Stimulated activated CD4-positive, alpha-beta T cell treated with anti-CD3 and anti-CD28 coated beads, Interleukin-2, amount 100 ng/mL, for 4 hours (primary cell): ENCODE measurements at regions not wholly inside any gene's neighbourhood (a gene's known extent, or its start where the extent isn't known, plus 50 kb on each side); places are given as distances from the start of the nearest gene placed in this dataset.
"Not testable (repeated sequence)": the region's sequence is repeated elsewhere in the genome, so short reads cannot be mapped to it uniquely, and the experiment has no call there.

Source experiments
- DNase-seq: peaks from one replicate; pipeline ENCODE4 v3.0.0-alpha.2; 2020; ENCODE audit warnings: low read depth

DNA sequence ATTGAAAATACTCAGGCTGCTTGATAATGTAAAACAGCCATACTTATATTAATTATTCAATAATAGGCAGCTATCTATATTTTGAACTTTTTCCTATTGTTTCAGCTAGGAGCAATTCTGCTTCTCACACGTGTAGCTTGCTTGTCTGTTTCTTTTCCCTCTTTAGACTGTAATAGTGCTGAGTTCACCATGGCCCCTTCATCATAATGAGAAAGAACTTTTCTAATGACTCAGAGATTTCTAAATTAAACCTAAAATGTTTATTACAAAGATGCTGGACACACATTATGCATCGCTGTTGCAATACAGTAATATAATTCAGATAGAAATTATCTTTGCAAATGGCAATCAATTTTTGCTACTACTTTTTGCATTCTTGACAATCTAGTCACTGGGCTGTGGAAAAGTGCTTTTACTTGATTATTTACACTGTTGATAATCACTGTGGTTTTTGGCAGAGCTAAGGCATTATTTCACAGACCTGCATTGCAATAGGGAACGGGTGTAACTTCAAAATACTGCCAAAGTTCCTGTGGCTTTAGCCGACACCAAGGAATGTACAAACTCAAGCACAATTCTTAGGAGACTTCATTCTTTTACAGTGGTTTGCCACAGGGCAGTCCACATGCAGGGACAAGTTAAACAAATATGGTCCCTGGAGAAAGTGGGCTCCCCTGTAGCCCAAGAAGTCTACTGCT, 281.0 kb upstream of the TBL1XR1 start:
- no peak for DNase-seq

DNA sequence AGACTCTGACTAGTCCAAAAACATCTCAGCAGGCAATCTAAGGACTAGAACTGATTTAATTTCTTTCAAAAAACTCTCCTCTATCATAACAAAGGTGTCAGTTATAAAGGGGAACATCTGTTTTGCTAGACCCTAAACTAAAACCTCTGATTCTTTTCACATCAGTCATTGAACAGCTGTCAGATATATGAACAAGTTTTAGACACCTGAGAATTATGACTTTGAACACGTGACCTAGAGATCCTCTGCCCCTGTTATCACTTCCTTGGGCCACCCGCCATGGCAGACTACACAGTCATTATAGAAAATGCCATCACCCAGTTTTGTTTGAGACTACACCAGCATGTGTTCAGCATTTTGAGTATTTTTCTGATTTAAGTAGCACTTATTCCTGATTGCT, 282.3 kb upstream of the TBL1XR1 start:
- no peak for DNase-seq

DNA sequence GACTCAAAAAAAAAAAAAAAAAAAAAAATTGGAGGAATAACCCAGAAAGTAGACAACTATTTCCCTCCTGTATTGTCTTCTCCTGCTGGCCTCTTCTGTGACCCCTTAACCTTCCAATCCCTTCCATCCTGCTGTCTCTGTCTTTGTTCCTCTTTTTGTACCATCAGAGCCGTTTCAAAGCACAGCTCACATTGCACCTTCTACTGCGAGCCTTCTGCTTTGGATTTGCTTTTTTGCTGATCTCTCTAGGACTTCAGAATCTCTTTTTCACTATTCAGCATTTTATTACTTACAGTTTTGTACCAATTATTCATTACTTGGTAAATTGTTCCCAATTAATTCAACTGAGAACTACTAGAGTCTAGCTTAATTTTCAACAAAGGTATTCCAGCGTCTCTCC, 284.0 kb upstream of the TBL1XR1 start:
- DNase-seq, result no peak

DNA sequence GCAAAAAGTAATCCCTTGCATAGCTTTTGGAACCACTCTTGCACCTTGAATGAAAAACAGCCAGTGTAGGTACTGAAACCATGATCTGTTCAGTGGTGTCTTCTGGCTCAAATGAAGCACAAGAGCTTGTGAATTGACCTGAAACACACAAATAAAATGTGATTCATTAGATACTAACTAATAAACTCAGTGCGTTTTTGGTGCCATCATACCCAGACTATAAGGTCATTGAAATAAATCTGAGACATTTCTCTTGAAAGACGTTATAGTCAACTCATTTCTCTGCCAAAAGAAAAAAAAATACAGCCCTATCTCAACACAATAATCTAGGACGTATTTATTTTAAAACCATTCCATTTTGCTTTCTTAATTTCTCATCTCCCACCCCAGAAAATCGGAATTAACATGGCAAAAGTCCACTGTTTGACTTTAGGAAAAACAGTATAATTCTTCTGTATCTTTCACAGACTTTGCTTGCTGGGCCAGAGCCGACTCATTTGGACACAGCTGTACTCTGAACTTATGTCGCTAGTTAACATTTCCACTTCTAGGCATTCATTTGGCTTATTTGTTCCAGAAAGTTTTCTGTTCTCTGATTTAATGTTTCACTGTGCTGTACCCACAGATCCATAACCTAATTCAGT, 284.9 kb upstream of the TBL1XR1 start:
- DNase-seq, result no peak

DNA sequence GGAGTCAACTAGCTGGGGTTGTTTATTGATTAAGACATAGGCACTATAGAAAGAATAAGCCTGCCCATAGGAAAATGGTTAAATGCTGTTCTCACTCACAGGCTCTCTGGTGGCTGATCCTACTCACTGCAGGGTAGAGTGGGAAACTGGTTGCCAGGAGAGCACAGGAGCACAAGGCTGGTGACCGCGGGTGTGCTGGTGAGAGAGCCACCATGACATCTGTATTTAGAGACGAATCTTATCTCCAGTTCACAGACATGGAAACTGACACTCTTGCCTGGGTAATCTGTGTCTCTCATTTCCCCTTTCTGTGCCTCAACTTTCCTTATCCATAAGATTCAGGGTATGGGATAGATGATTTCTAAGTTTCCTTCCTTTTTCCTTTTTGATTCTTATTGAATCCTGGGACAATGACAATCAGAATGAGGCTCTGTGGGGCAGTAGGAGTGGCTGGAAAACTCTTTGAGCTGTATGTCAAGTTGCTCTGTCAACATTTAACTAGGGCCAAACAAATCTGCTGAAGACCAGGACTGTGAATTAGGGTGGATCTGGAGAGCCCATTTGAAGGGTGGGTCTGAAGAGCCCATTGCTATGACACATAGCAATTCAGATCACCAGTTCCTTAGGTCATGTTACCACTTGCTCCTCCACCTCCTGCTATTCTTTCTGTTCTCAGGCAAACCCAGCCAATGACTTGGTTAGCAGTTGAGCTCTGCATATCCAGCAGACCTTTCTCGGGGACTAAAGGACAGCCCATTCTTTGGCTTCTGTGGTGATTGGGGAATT, 286.1 kb upstream of the TBL1XR1 start:
- no peak for DNase-seq

DNA sequence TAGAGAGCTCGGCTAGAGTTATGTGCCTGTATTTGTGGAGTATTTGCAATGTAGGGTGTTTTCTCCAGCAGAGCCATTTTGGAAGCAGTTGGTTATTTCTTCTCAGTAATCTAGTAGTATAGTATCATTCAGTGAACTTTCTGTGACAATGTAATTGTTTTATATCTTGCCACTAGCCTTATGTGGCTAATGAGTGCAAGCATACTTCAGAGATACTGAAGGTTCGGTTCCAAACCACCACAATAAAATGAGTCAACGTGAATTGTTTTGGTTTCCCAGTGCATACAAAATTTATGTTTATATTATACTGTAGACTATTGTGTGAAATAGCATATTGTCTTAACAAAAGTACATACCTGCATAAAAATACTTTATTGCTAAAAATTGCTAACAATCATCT, 286.9 kb upstream of the TBL1XR1 start:
- DNase-seq, result no peak

DNA sequence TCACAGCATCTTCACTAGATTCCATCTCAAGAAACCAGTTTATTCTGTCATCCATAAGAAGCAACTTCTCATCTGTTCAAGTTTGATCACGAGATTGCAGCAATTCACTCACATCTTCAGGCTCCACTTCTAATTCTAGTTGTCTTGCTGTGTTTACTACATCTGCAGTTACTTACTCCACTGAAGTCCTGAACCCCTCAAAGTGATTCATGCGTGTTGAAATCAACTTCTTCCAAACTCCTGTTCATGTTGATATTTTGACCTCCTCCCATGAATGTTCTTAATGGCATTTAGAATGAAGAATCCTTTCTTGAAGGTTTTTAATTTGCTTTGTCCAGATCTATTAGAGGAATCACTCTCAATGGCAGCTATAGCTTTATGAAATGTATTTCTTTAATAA, 287.6 kb upstream of the TBL1XR1 start:
- no peak for DNase-seq

DNA sequence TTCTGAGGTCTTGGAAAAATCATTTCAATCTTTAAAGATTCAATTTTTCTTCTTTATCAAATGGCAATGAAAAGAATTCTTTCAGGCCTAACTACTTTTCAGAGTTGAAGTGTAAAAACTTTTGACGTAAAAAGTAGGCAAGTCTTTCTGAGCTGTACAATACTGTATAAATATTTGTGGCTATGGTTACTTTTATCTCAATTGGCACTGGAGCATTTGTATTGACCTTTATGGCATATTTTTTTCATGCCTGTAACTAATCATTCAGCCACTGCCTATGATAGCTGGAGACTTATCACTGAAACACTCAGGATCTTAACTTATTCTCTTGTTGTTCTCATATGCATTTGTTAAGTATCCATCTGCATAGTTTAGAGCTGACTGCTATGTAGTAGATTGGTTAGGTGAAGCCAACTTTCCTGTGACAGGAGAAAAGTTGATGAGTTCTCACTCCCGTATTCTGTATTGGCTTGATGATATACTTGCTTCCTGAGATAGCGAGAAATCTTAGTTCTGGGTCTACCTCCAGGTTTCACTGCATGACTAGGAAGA, 290.4 kb upstream of the TBL1XR1 start:
- DNase-seq, result no peak

DNA sequence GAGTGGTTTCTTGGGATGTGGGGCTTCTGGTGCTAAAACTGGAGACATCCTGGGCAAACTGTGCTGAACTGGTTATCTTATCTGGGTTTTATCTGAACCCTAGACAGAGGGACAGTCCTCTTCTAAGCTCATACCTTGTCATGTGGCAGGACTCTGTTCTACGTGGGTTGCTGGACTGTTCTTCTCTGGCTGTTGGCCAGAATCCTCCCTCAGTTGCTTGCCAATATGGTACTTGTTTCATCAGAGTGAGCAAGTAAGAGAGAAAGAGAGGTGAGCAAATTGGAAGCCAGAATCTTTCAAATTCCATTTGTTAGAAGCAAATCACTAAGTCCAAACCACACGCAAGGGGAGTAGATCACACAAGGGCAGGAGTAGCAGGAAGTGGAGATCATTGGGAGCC, 291.5 kb upstream of the TBL1XR1 start:
- DNase-seq, result no peak

DNA sequence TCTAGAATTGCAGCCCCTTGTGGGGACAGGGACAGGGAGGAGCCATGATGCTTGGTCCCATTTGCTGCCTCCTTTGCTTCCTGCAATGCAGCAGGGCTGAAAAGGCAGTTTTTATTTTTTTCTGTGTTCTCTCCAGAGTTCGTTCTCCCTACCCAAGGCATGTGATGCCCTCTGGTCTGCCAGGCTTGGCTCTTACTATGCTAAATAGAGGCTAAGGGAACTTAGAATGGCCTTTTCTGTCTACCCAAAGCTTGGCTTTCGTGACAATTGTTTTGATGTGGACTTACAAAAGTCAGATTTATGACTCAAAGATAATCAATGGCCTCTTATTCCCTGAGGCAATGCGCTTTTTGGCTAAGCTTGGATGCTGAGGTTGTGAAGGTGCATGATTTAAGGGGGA, 293.3 kb upstream of the TBL1XR1 start:
- DNase-seq, result no peak

DNA sequence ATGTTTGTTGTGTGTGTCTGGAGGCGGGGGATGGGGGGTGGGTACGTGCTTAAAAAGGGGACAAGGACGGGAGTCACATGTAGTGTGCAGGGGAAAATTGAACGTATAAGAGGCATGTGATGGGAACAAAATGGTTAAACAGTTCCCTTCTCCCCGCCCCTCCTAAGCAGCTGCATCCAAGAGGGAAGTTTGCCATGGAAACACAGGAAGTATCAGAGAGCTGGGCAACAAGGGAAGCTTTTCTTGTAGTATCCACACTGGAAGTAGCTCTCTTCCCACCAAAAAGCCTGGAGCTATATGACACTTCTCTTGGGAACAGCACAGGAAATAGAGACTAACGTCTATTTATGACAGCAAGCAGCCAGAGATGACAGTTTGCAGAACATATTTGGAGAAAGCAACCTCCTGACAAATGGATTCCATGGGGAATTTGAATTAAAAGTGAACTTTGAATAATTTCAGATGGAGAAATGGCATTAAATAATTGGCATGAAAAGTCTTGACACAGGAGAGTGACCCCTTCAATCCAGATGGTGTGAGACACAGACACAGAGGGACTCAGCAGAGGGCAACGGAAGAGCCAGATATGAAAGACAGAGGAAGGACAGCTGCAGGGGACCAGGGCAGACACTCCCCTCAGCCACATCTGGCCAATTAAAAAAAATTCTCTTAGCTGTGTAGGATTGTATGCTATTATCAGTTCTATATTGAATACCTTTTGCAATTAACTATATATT, 294.2 kb upstream of the TBL1XR1 start:
- no peak for DNase-seq

DNA sequence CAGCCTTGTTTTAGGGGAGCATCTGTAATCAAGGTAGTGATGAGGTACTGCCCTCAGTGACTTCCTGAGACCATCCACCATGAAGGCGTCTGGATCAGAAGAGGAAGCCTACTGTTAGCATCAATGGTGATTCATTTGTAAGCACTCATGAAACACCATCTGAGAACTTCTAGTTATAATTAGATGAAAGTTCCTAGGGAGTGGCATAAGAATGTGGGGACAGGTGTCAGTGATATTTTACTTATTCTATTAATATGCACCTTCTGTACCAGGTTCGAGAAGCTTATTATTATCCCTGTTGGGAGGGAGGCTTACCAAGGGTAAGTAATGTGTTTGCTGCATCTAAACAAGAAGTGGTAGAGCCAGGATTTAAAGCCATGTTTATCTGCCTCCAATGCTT, 295.8 kb upstream of the TBL1XR1 start:
- no peak for DNase-seq

DNA sequence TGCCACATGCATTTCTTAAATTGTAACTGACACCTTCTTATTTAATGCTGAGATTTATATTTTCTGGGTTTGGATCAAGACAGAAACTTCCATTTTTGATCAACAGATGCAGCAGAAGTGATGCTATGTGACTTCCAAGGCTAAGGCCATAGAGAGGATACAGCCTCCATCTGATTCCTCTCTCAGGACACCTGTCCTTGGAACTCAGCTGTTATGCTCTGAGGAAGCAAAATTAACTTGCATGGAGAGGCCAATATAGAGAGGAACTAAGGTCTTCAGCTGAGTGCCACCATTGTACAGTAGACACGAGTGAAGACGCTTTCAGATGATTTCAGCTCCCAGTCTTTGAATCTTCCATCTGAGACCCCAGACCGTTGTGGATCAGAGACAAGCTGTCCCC, 296.9 kb upstream of the TBL1XR1 start:
- DNase-seq, result no peak

DNA sequence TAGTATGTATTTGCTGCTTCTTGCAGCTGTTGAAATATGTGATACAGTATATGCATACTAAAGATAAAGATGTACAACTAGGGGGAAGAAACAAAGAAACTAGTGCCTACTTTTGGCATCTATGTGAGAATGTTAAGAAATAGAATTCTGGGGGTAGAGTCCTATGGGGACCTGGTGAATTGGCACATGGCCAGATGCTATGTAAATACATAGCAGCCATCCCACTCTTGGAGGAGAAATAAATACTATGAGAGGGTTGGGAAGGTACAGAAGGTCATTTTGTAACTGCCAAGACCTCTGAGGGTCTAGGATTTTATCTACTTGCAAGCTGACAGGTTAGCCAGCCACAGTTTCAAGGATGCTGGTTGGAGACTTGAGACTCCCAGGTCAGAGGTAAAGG, 298.3 kb upstream of the TBL1XR1 start:
- DNase-seq, result no peak

DNA sequence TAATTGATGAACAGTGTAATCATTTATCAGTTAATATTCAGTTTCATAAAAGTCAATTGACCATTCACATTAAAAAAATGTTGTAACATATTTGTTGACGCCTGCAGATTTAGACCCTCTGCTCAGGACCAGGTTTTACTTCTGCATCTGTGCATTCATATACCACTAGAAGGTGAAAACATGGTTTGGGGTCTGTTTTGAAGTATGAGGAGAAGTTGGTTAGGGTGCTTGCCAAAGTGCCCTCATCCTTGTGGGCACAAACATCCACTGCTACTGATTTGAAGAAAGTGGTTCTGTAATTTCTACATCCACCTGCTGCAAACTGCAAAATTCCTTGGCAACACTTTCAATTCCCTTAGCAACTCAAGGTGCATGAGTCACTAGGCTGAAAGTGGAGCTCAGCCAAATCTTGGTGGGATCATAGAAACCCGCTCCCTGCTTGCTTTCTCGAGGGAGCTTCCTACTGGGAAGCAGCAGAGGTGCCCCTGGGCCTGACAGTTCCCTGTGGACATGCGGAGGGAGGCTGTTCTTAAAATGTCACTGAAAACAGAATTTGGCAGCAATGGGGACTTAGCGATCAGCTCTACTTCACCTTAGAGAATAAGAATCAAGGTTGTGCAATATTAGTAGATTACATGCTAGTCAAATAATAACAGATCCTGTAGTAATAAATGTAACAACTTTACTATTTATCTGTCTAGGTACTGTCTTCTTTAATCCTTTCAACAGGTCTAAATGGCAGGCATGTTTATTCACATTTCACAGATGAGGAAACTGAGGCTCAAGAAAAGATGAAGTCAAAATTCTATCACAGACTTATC, 301.0 kb upstream of the TBL1XR1 start:
- no peak for DNase-seq

DNA sequence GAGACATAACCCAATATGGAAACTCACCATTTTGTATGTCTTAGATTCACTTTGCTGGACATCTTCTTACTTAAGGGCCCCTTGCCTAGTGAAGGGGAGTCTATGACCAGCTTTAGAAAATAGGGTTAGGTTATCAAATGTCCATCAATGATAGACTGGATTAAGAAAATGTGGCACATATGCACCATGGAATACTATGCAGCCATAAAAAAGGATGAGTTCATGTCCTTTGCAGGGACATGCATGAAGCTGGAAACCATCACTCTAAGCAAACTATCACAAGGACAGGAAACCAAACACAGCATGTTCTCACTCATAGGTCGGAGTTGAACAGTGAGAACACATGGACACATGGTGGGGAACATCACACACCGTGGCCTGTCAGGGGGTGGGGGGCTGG, 301.8 kb upstream of the TBL1XR1 start:
- not testable (repeated sequence) for DNase-seq

DNA sequence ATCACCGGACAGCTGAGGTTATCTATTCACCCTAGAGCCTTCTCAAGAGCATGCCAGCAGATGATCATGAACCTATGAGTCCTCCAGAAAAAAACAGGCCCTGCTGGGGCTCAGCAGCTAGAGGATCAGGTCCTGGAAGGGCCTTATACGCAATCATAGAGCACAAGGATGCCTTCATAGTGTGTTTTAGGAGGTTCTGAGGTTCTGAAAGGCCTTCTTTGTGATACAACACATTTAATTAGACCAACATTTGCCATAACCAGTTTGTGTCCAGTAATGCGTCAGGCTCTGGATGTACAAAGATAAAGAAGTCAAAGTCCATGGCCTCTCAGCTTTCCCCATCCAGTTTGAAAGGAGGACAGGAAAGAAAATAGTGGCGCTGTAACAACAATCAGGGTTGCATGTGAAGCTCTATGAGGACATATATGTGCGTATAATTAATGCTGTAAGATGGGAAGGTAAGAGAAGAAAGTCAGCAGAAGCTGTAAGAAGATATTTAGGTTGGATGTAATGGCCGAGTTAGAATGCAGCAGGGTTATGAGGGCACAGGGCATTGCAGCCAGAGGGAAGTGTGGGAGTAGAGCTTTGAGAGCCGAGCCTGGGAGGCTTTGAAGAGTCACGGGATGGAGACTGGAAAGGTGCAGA, 302.6 kb upstream of the TBL1XR1 start:
- no peak for DNase-seq

DNA sequence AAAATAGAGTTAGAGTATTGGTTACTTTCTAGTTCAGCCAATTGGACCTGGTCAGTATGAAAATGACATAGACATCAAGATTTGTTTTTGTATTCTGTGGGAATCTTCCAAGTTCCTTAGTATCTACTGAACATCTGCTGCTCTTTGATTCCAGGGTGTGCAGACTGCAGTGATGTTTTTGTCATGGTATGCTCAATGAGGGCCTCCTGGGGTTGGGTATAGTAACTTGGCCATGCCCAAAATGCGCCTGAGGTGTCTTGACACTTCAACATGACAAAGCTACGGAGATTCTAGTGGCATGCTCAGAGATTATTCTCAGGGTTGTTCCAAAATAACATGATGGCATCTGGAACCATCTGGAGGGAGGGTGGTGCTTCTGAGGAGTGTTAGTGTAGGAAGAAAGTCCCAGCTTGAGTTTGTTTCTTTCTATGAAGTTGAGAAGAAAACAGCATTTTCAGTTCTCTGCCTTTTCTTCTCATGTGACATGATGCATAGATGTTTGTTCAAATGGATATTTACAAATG, 313.5 kb upstream of the TBL1XR1 start:
- DNase-seq, result no peak

DNA sequence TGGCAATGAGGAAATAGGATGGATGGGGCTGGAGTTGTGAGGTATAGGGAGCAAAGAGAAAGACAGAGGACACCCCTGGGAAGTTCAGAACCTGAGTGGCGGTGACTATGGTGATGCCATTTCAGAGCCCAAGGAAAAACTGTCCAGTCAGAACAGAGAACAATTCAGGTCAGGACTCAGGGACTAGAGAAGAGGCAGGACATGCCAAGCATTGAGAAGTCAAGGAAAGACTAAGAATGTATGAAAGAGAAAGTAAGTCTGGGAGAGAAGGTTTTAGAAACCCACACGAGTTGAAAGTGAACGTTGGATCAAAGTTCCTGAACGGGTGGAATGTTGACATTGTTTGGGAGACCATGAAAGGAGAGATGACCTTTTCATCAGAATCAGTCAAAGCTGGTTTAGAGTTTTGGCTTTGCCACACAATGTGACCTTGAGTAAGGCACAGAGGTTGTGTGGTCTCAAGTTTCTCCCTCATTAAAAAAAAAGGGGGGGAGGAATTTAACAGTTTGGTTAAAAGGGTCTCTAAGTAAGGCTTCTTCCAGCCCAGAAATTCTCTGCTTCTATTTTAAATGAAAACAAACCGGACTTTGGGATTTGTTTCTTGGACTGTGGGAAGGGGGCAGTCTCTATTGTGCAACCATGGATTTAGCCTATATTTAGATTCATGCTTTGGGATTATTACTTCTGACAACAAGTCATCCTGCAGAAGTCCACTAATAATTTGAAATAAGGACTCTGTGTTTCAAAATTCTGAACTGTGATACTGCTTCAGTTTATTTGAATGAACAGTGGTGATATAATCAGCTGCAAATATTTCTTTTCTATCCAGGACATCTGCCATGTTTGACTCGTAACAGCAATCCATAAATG, 315.9 kb upstream of the TBL1XR1 start:
- no peak for DNase-seq
